DOHH2 (cell line): ENCODE measurements at regions not wholly inside any gene's neighbourhood (a gene's known extent, or its start where the extent isn't known, plus 50 kb on each side); places are given as distances from the start of the nearest gene placed in this dataset.

Experiments
- CTCF ChIP-seq: fragments of 200-600 bp; sonication (generic); IDR thresholded peaks from one replicate; pipeline ENCODE4 v1.5.1; 2014; ENCODE audit warnings: antibody characterized with exemption, mild to moderate bottlenecking, low read depth, low read length; ENCODE audit not compliant: poor library complexity, severe bottlenecking
- EZH2phosphoT487 ChIP-seq: fragments of 200-600 bp; sonication (generic); IDR thresholded peaks from 2 replicates; pipeline ENCODE4 v1.6.1; 2017; ENCODE audit warnings: borderline replicate concordance, mild to moderate bottlenecking, antibody characterized with exemption, low read length, moderate library complexity, mixed read lengths

- TF ChIP-seq CTCF (no peak), EZH2phosphoT487 (no peak)
Observed at GRCh38 chr2:71842744-71843143, 304.9 kb downstream of the CYP26B1 start.
